ENCODE measurements at regions not wholly inside any gene's neighbourhood (a gene's known extent, or its start where the extent isn't known, plus 50 kb on each side); places are given as distances from the start of the nearest gene placed in this dataset.

DNA sequence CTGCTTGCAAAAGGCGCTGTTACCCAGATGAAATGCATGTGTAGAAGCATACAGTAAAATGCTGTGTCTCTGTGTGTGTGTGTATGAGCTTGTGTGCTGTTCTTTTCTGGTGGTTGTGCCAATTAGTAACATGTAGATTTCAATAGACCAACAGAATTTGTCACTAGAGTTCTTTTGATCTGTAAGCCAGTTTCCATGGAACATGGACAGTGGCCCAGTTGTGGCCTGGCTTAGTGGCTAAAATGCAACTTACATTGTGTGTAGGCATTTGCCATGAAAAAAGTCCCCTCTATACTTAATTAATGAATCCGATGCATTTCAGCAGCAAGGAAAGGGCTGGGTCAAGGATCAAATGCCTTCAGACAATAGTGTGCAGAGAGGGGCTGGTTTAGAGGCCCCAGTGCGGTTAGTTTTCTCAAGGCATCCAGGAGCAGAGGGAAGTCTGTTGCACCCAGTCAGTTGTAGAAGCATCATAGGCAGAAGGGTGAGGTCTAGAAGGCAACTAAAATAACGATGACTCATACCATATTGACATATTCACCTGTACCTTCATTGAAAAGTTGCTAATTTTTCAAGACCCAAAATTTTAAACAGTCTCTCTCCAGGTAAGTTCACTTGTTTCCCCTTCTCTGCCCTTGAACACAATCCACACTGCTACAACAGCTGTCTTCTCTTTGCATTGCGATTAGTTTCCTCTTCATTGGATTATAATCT, 366.9 kb upstream of the SPRED2 start:
- TF ChIP-seq ZNF274 (IDR thresholded peaks at IDR 0.05; ENCODE audit: low read depth, low read length): no peak
- no peak overlapping the region for H3K4me3 ChIP-seq (ENCODE audit: low read length)

- TF ChIP-seq ZNF274 (IDR thresholded peaks at IDR 0.05; ENCODE audit: low read depth, low read length): no peak
- no peak overlapping the region for H3K4me3 ChIP-seq (ENCODE audit: low read length)
Measured at GRCh38 chr2:65798641-65799040, 366.2 kb upstream of the SPRED2 start.

DNA sequence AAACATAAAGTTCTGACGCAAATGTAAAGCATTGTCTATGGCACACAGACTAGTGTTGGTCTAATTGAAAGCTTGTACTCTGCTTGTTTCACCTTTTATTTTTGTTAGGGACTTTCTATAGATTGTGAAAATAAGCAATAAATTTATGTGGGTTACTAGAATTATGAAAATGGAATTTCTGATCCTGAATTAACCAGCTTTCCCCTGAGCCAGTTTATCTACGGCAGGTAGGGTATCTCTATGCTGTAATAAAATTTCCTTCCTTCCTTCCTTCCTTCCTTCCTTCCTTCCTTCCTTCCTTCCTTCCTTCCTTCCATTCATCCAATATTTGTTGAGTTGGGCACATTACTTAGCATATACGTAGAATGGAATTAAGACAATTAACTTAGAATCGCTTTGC, 362.6 kb upstream of the SPRED2 start:
- no peak for TF ChIP-seq ZNF274 (IDR thresholded peaks at IDR 0.05; ENCODE audit: low read depth, low read length)
- no peak overlapping the region for H3K4me3 ChIP-seq (ENCODE audit: low read length)

DNA sequence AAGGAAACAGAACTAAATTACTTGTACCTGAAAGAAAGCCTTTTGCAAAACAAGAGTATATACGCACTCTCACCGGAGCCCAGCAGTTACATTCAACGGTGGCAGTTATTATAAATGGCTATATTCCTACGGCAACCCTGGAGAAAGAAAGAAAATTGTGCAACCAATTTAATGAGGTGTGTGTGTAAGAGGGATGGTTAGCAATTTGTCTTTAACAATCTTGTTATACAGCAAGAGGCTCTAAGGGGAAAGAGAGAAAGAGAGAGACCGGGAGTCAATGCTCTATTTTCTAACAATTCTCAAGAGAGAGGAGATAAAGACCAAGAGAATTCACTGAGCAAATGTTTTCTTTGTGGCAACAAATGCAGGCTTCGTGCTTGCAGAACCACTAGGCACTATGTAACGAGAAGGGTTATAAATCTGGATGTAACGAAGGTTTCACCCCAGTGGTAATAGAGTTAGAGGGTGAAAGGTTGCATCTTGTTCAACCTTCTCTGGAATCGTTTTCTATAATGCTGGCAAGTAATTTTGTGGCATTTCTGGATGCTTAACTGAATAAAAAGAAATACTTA, 359.1 kb upstream of the SPRED2 start:
- TF ChIP-seq ZNF274 (IDR thresholded peaks at IDR 0.05; ENCODE audit: low read depth, low read length): no peak
- H3K4me3 ChIP-seq (ENCODE audit: low read length): no peak overlapping the region

DNA sequence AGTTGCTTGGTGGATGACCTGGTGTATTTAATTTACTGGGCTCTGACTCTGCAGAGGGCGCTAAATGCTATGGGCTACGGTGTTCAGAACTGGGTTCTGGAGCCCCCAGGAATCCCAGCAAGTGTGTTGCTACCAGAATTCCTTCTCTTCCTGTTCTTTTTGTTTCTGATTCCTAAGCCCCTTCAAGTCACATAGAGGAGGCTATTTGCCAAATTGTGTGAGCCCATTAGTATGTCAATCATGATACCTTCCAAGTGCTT, 358.2 kb upstream of the SPRED2 start:
- no peak overlapping the region for H3K4me3 ChIP-seq (ENCODE audit: low read length)
- TF ChIP-seq ZNF274 (IDR thresholded peaks at IDR 0.05; ENCODE audit: low read depth, low read length): no peak

GRCh38 chr2:65789923-65790675, 357.7 kb upstream of the SPRED2 start:
- no peak overlapping the region for H3K4me3 ChIP-seq (ENCODE audit: low read length)
- no peak for TF ChIP-seq ZNF274 (IDR thresholded peaks at IDR 0.05; ENCODE audit: low read depth, low read length)

- H3K4me3 ChIP-seq (ENCODE audit: low read length): no peak overlapping the region
- no peak for TF ChIP-seq ZNF274 (IDR thresholded peaks at IDR 0.05; ENCODE audit: low read depth, low read length)
Measured at GRCh38 chr2:65788556-65788955, 356.2 kb upstream of the SPRED2 start.

- H3K4me3 ChIP-seq (ENCODE audit: low read length): no peak overlapping the region
- TF ChIP-seq ZNF274 (IDR thresholded peaks at IDR 0.05; ENCODE audit: low read depth, low read length): no peak
Measured at GRCh38 chr2:65786765-65787164, 354.4 kb upstream of the SPRED2 start.

DNA sequence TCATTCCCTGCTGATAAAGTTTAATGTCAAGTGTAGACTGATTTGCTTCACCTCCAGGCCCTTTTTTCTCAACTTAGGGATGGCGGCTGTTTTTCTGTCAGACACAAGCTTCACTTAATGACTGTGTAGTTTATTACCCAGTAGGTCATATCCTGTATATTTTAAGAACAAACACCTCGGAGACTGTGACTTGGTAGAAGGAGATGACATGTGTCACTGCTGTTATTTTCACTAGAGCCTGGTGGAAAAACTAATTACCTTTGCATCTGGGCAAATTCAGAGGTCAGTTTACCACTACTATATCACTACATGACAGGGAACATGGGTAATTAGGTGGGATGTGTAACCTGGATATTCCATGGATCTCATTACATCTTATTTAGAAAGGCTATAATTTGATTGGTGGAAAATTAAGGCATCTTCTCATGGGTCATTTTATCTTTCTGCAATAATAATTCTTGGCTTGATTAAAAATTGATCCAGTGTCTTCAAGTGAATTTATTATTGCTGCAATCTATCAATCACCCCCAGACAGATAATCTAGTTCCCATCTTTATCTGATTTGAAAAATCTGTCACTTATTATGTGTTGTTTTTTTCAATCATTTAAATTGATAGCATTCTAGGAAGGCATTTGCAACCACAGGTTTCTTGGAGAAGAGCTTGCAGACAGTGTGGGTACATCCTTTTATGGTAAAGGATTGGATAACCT, 353.8 kb upstream of the SPRED2 start:
- no peak for TF ChIP-seq ZNF274 (IDR thresholded peaks at IDR 0.05; ENCODE audit: low read depth, low read length)
- no peak overlapping the region for H3K4me3 ChIP-seq (ENCODE audit: low read length)

- TF ChIP-seq ZNF274 (IDR thresholded peaks at IDR 0.05; ENCODE audit: low read depth, low read length): no peak
- H3K4me3 ChIP-seq (ENCODE audit: low read length): no peak overlapping the region
Measured at GRCh38 chr2:65782996-65783650, 350.7 kb upstream of the SPRED2 start.

DNA sequence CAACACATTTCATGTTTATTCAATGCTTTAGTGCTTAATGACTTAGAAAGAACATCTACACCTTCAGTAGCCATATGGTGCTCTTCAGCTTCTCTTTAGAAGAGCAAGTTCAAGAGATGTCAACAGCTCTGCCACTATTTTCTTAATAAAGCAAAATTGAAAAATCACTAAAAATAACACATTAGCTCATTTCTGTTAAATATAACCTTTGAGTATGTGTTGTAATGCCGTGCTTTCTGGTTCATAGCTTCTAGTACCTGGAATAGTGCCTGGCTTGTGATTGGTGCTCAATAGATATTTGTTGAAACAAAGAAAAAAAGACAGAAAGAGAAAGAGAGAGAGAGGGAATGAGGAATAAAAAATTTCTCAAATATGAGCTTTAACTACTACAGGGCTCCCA, 349.8 kb upstream of the SPRED2 start:
- TF ChIP-seq ZNF274 (IDR thresholded peaks at IDR 0.05; ENCODE audit: low read depth, low read length): no peak
- H3K4me3 ChIP-seq (ENCODE audit: low read length): no peak overlapping the region

DNA sequence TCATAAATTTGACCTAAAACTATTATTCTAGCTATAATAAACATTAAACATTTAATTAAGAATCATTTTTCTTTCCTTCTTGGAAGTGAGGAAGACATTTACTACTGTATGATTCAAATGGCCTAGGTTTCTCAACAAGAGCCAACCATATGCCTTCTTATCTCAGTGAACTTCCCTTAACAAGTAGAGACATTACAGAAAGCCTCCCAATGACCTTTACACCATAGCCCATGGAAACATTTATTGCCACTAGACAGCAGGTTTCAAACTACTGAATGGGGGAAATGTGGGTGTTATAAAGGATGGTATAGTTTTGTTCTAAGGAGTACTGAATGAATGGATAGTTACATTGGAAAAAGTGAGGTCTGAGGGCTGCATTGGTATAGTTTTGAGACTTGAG, 349.4 kb upstream of the SPRED2 start:
- no peak for TF ChIP-seq ZNF274 (IDR thresholded peaks at IDR 0.05; ENCODE audit: low read depth, low read length)
- no peak overlapping the region for H3K4me3 ChIP-seq (ENCODE audit: low read length)

GRCh38 chr2:65779021-65779420, 346.6 kb upstream of the SPRED2 start:
- no peak for TF ChIP-seq ZNF274 (IDR thresholded peaks at IDR 0.05; ENCODE audit: low read depth, low read length)
- H3K4me3 ChIP-seq (ENCODE audit: low read length): no peak overlapping the region

- H3K4me3 ChIP-seq (ENCODE audit: low read length): no peak overlapping the region
- TF ChIP-seq ZNF274 (IDR thresholded peaks at IDR 0.05; ENCODE audit: low read depth, low read length): no peak
Measured at GRCh38 chr2:65778137-65778536, 345.7 kb upstream of the SPRED2 start.
